Loucy (cell line): ENCODE measurements at regions not wholly inside any gene's neighbourhood (a gene's known extent, or its start where the extent isn't known, plus 50 kb on each side); places are given as distances from the start of the nearest gene placed in this dataset.

Experiments used
- CTCF ChIP-seq: fragments of 200-600 bp; sonication (generic); conservative IDR thresholded peaks from 2 replicates; pipeline ENCODE4 v1.5.1; 2014; ENCODE audit warnings: mild to moderate bottlenecking, antibody characterized with exemption, low read length
- EZH2phosphoT487 ChIP-seq: fragments of 200-600 bp; IDR thresholded peaks from 2 replicates; pipeline ENCODE4 v1.6.1; 2018; ENCODE audit warnings: antibody characterized with exemption, mild to moderate bottlenecking, moderate library complexity, borderline replicate concordance

GRCh38 chr14:104516906-104517305 is 62.7 kb upstream of the C14orf180 start:
- TF ChIP-seq CTCF = no peak
- no peak for TF ChIP-seq EZH2phosphoT487
